ENCODE measurements at regions not wholly inside any gene's neighbourhood (a gene's known extent, or its start where the extent isn't known, plus 50 kb on each side); places are given as distances from the start of the nearest gene placed in this dataset.

GRCh38 chr9:26471261-26471660 is 421.3 kb downstream of the CAAP1 start:
- no peak for TF ChIP-seq CTCF (IDR thresholded peaks at IDR 0.05)
- TF ChIP-seq POLR2AphosphoS5 (IDR thresholded peaks at IDR 0.05), result no peak

All from breast epithelium (tissue), 3 donors.